NCI-H69 (cell line): ENCODE measurements at regions not wholly inside any gene's neighbourhood (a gene's known extent, or its start where the extent isn't known, plus 50 kb on each side); places are given as distances from the start of the nearest gene placed in this dataset.
"Not testable (repeated sequence)": the region's sequence is repeated elsewhere in the genome, so short reads cannot be mapped to it uniquely, and the experiment has no call there.

Experiments
- DNase-seq: peaks from one replicate; lab custom pipeline; 2025; lab: John Stamatoyannopoulos, UW

- not testable (repeated sequence) for DNase-seq
Measured at GRCh38 chr3:8356066-8356465, 145.6 kb upstream of the LMCD1 start.

DNA sequence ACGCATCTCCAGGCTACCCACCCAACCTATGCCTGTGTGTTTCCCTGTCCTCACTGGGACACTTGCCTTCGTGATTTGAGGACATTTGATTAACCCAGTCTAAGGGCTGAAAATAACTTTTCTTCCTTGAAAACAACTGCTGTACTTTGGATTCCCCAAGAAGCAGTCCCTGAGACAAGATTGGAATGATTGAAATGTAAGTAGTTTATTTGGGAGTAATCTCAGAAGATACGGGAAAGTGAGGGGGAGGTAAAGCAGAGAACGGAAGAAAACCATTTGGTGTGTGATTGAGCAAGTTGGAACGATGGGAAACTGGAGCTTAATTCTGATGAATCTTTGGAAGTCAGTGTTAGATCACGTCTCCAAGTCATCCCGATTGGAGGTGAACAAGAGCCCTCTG lies 143.8 kb upstream of the LMCD1 start:
- DNase-seq, result no peak

- DNase-seq, result no peak
Measured at GRCh38 chr3:8359133-8359532, 142.5 kb upstream of the LMCD1 start.

DNA sequence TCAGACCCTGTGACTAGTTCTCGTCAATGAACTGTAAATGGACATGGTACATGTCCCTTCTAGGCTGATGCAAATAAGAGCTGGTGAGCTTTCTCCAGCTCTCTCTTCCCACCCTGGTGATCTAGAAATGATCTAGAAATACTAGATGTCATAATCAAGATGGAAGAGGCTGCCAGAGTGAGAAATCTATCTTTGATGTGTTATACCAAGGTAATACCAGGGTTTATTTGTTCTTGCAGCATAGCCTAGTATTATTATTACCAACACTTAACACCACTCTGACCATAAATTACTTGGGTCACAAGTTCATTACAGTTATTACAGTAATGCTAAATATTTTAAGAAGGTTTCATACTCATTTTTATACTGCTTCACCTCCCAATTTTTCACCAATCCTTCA lies 138.4 kb upstream of the LMCD1 start:
- no peak for DNase-seq

DNA sequence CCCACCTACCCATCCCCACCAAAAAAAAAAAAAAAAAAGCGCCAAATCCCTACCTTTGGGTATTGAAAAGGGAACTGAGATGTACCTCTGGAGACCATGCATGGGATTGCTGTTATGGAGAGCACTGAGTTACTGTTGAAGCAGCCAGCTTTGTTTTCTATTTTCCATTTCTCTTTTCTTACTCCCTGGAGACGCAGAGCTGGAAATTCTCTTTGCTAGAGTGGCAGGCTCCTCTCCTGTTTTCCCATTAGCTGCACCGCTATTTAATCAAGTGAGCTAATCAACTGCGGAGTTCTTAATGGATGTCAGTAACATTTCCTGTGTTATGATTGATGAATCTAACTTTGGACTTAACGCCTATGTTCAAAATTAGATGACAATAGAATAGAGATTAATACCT lies 136.1 kb upstream of the LMCD1 start:
- DNase-seq, result no peak

- no peak for DNase-seq
Measured at GRCh38 chr3:8366219-8366810, 135.3 kb upstream of the LMCD1 start.

DNA sequence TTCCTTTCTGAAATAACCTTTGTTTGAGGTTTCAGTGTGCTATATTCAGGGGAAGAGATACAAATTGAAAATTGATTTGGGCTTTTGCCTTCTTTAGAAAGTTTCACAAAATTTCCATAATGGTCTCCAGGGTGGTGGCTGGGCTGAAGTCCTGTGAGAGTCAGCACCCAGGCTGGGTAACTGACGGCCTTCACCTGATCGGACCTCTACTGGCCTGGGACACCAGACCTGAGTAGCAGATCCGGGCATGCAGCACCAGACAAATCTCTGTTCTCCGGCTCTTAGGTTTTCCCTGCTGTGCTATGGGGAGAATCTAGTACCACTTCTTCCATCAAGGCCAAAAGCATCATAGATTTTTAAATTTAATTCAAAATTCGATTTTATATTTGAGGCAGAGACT lies 133.0 kb upstream of the LMCD1 start:
- no peak for DNase-seq

GRCh38 chr3:8369638-8370037 lies 132.0 kb upstream of the LMCD1 start:
- no peak for DNase-seq

GRCh38 chr3:8371085-8371551 lies 130.5 kb upstream of the LMCD1 start:
- DNase-seq, result peak; percentile 1

DNA sequence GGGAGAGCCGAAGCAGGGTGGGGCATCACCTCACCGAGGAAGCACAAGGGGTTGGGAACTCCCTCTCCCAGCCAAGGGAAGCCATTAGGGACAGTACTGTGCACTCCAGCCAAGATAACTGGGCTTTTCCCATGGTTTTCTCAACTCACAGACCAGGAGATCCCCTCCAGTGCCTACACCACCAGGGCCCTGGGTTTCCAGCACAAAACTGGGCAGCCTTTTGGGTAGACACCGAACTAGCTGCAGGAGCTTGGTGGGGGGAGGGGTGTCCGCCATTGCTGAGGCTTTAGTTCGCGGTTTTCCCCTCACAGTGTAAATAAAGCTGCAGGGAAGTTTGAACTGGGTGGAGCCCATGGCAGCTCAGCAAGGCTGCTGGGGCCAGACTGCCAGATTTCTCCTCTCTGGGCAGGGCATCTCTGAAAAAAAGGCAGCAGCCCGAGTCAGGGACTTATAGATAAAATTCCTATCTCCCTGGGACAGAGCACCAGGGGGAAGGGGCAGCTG lies 129.6 kb upstream of the LMCD1 start:
- peak; percentile 0 for DNase-seq

DNA sequence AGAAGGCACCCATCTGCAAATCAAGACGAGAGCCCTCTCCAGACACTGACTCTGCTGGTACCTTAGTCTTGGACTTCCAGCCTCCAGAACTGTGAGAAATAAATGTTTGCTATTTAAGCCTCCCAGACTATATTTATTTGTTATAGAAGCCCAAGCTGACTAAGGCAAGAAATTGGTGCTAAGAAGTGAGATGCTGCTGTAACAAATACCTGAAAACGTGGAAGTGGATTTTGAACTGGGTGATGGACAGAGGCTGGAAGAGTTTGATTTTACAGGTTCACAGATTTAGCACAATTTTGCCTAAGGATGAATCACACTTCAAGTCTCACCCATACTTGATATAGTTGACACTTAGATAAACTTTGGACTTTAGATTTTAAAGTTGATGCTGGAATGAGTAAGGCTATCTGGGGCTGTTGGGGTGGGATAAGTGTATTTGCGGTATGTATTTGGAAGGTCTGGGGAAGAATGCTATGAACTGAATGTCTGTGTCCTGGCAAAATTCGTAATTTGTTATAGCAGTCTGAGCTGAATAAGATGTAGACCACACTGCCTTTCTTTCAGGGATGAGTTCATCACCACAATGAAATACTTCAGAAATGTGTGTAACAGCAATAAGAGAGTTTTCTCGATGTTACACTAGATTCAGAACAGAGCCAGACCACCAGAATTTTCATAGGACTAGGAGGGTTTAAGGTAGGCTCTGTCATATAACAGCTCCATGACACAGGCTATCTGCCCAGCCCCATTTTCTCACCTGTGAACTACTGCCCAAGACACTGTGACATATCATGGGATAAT lies 120.5 kb upstream of the LMCD1 start:
- DNase-seq, result no peak

- DNase-seq, result peak; percentile 0
Measured at GRCh38 chr3:8385848-8386620, 115.6 kb upstream of the LMCD1 start.

GRCh38 chr3:8387571-8387970 lies 114.1 kb upstream of the LMCD1 start:
- no peak for DNase-seq

DNA sequence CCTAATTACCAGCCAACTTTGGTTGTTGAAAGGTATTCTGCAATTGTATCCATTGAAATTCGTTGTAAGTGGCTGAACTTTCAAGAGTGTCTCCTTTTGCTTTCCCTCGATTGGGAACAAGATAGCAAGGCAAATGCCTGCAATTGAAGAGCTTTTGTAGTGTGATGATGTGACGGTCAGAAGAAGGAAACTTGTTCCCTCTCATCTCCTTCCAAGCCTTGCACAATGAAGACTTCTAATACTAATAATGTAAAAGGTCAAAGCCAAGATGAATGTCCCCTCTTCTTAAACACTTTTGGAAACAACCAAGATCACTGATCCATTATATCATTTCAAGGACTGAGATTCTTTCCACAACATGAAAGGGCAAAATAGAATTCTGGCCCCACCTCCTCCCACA lies 101.9 kb upstream of the LMCD1 start:
- no peak for DNase-seq

- no peak for DNase-seq
Measured at GRCh38 chr3:8400911-8401310, 100.7 kb upstream of the LMCD1 start.

DNA sequence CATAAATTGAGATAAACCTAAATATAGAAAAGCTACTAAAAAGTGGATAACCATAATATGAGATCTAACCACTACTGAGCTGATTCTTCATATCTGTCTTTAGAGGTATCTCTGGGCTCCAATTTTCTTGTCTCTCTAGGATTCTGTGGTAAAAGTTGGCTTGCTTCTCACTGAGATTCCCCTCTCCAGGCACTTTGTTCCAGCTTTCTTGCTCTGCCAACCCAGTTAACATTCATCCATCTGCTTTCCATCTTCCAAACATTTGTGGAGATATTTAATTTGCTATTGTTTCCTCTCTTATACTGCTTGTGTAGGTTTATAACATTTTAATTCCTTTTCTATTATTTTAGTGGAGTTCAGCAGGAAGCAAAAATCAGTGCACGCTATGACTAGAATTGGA lies 97.6 kb upstream of the LMCD1 start:
- no peak for DNase-seq

- no peak for DNase-seq
Measured at GRCh38 chr3:8405144-8405543, 96.5 kb upstream of the LMCD1 start.

DNA sequence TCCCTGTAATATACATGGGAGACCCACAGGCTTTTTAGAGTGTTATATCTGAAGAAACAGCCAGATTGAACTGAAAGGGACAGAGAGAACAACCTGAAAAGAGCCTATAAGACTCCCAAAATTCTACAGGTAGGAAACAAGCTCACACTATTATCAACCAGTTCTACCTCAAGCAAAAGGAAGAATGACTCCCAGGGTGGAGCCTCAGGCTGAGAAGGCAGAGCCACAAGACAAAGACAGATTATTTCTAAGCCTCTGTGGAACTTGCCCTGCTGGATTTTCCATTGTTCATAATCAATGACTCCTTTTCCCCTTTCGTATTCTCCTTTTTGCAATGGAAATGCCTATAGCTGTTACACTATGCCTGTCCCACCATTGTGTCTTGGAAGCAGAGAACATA lies 95.1 kb upstream of the LMCD1 start:
- no peak for DNase-seq

DNA sequence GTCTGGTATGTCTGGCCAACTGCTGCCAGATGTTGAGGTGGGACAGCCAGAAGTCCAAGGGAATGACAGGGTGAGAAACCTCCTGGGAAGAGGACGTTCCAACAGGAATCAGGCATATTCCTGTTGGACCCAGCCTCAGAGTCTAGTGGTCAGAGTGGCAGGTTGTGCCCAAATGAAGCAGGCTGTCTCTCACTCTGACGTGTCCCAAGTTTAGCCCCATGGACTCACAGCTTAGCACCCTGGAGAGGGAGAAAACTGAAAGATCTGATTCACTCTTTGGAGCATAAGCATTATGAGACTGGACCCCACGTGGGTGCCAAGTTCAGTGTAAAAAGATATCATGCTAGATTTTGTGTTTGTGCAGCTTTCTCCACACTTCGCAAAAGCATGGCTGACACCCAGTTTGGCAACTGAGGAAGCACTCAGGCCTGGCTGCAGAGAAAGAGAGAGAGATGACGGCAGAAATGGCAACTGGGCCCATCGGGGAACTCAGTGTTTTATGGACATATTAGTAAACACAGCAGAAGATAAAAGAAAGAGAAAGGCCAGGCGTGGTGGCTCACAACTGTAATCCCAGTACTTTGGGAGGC lies 88.2 kb upstream of the LMCD1 start:
- no peak for DNase-seq

GRCh38 chr3:8416965-8417364 lies 84.7 kb upstream of the LMCD1 start:
- DNase-seq, result peak; percentile 4

DNA sequence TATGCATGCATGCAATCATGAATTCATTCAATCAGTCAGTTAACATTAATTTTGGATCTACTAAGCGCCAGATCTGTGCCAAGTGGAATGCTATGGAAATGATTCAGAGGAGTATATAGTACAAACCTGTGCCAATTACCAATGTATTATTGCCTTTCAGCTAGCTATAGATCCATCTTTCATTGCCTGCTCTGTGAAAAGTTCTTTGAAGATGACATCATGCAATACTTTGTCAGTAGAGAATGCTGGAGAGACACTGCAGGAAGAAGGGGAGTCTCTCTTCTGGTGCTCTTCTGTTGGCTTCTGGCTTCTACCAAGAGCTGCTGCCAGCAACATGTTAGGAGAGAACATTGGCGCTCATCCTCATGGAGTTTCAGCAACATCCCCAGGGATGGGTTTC lies 81.0 kb upstream of the LMCD1 start:
- no peak for DNase-seq

DNA sequence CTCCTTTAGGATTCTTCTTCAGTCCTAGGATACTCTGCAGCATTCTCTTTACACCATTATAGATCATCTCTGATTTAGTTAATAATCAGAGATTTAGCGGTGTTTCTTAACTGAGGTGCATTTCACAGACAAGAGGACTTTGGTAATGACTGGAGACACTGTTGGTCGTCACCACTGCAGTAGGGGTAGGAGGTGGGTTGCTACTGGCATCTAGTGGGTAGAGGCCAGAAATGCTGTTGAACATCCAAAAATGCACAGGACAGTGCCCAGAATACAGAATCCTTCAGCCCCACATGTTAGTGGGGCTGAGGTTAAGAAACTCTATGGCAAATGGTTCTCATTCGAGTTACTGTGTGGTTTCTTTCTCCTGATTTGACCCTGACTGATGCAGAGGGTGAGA lies 80.4 kb upstream of the LMCD1 start:
- DNase-seq, result peak; percentile 0
